Smooth muscle cell (in vitro differentiated cells): ENCODE measurements at regions not wholly inside any gene's neighbourhood (a gene's known extent, or its start where the extent isn't known, plus 50 kb on each side); places are given as distances from the start of the nearest gene placed in this dataset.
"Not testable (repeated sequence)": the region's sequence is repeated elsewhere in the genome, so short reads cannot be mapped to it uniquely, and the experiment has no call there.

Source experiments
- DNase-seq: peaks from one replicate; lab custom pipeline; 2025; ENCODE audit not compliant: unreplicated experiment; lab: John Stamatoyannopoulos, UW
- H2AFZ ChIP-seq: fragments of 200-600 bp; sonication (generic); 2 replicates; pipeline ENCODE4 v1.6.0; 2016; ENCODE audit warnings: antibody characterized with exemption, low read depth, mild to moderate bottlenecking
- H3F3A ChIP-seq: fragments of 200-600 bp; sonication (generic); 2 replicates; pipeline ENCODE4 v1.6.0; 2017; ENCODE audit warnings: antibody characterized with exemption, low read depth
- H3K27ac ChIP-seq: fragments of 200-600 bp; sonication (generic); 2 replicates; pipeline ENCODE4 v1.5.1; 2016; ENCODE audit warnings: low read depth, mild to moderate bottlenecking
- H3K27me3 ChIP-seq: fragments of 200-600 bp; sonication (generic); 2 replicates; pipeline ENCODE4 v1.6.1; 2016; ENCODE audit warnings: low read depth, mild to moderate bottlenecking
- H3K36me3 ChIP-seq: fragments of 200-600 bp; sonication (generic); 2 replicates; pipeline ENCODE4 v1.5.1; 2016; ENCODE audit warnings: low read depth
- H3K4me1 ChIP-seq: fragments of 200-600 bp; sonication (generic); 2 replicates; pipeline ENCODE4 v1.5.1; 2016; ENCODE audit warnings: low read depth
- H3K4me2 ChIP-seq: fragments of 200-600 bp; sonication (generic); 2 replicates; pipeline ENCODE4 v1.6.0; 2016; ENCODE audit warnings: mild to moderate bottlenecking
- H3K4me3 ChIP-seq: fragments of 200-600 bp; sonication (generic); 2 replicates; pipeline ENCODE4 v1.5.1; 2016; ENCODE audit warnings: mild to moderate bottlenecking
- H3K79me2 ChIP-seq: fragments of 200-600 bp; sonication (generic); 2 replicates; pipeline ENCODE4 v1.6.0; 2016; ENCODE audit warnings: low read depth, mild to moderate bottlenecking
- H3K9ac ChIP-seq: fragments of 200-600 bp; sonication (generic); 2 replicates; pipeline ENCODE4 v1.6.0; 2016; ENCODE audit warnings: low read depth
- H3K9me3 ChIP-seq: fragments of 200-600 bp; sonication (generic); replicated peaks from 2 replicates; pipeline ENCODE4 v1.5.1; 2016; ENCODE audit warnings: low read depth
- H4K20me1 ChIP-seq: fragments of 200-600 bp; sonication (generic); 2 replicates; pipeline ENCODE4 v1.6.0; 2016; ENCODE audit warnings: low read depth
- WGBS: methylation state at CpG from one replicate; pipeline ENCODE4 v1.1.7; 2016; ENCODE audit warnings: low lambda C conversion rate; 5-methylcytosine and 5-hydroxymethylcytosine counted together
- TF ChIP-seq, protein P1 (sequence below): fragments of 200-600 bp; sonication (generic); IDR thresholded peaks from 2 replicates; pipeline ENCODE4 v1.5.1; 2017; ENCODE audit warnings: borderline replicate concordance, mild to moderate bottlenecking, antibody characterized with exemption; ENCODE audit not compliant: insufficient read depth, poor library complexity, severe bottlenecking

DNA sequence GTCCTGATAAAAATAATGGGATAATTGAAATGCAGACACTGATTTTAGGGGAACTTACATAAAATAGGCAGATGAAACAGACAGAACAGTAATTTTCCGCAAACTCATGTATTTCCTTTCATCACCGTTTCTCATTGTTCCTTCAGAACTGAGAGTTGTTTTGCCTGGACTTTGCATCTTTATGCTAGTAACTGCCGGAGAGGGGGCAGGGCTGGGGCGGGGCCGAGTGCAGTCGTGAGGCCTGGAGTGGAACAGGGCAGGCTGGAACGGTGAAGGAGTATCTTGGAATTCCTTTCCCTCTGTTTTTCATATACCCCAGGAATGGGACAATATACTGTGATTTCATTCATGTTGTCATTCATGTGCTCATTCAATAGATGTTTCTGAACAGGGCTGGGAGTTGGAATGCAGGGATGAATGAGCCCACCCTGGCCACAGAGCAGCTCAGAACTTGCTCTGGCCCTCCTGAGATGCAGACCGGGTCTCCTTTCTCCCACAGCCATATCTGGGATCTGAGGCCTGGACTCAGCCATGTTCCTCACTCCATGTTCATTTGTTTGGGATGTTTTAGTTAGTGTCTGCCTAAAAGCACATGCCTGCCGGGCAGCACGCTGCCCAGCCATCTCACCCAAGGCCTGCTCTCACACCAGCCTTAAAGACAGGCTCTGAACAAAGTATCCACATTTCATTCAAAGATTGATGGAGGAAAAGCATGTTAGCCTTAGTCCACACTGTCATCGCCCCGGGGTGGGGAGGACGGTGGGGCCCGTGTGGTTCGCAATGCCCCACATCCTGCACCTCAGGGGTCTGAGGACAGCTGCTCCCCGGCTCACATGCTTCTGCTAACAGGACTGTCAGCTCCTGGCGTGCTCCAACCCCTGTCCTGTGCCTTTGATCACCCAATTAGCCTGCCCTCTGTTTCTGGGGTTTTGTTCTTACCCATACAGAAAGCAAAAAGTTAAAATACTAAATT, 92.9 kb downstream of the SOX1 start:
- H4K20me1 ChIP-seq: no peaks in the 10 kb centered on the region
- no peaks in the 10 kb centered on the region for H3K79me2 ChIP-seq
- H3K9me3 ChIP-seq: peaks cover 7% of the 10 kb centered on the region
- TF ChIP-seq, protein P1, sequence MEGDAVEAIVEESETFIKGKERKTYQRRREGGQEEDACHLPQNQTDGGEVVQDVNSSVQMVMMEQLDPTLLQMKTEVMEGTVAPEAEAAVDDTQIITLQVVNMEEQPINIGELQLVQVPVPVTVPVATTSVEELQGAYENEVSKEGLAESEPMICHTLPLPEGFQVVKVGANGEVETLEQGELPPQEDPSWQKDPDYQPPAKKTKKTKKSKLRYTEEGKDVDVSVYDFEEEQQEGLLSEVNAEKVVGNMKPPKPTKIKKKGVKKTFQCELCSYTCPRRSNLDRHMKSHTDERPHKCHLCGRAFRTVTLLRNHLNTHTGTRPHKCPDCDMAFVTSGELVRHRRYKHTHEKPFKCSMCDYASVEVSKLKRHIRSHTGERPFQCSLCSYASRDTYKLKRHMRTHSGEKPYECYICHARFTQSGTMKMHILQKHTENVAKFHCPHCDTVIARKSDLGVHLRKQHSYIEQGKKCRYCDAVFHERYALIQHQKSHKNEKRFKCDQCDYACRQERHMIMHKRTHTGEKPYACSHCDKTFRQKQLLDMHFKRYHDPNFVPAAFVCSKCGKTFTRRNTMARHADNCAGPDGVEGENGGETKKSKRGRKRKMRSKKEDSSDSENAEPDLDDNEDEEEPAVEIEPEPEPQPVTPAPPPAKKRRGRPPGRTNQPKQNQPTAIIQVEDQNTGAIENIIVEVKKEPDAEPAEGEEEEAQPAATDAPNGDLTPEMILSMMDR: no peak
- no peaks in the 10 kb centered on the region for H3F3A ChIP-seq
- peaks cover 17% of the 10 kb centered on the region for H3K27me3 ChIP-seq
- no peak overlapping the region for H2AFZ ChIP-seq
- H3K4me1 ChIP-seq: peaks cover 28% of the 10 kb centered on the region
- H3K27ac ChIP-seq: no peak overlapping the region
- WGBS: 75% methylated on average over 17 of the region's 17 CpGs
- H3K36me3 ChIP-seq: no peaks in the 10 kb centered on the region
- no peak overlapping the region for H3K4me3 ChIP-seq
- DNase-seq: no peak
- H3K9ac ChIP-seq: no peak overlapping the region
- H3K4me2 ChIP-seq: no peak overlapping the region

- no peaks in the 10 kb centered on the region for H3F3A ChIP-seq
- H3K36me3 ChIP-seq: no peaks in the 10 kb centered on the region
- TF ChIP-seq, protein P1: no peak
- H3K4me3 ChIP-seq: no peak overlapping the region
- H2AFZ ChIP-seq: no peak overlapping the region
- no peaks in the 10 kb centered on the region for H4K20me1 ChIP-seq
- H3K4me1 ChIP-seq: peaks cover 33% of the 10 kb centered on the region
- no peak overlapping the region for H3K27ac ChIP-seq
- no peak overlapping the region for H3K9ac ChIP-seq
- H3K4me2 ChIP-seq: no peak overlapping the region
- peaks cover 7% of the 10 kb centered on the region for H3K9me3 ChIP-seq
- DNase-seq: no peak
- peaks cover 17% of the 10 kb centered on the region for H3K27me3 ChIP-seq
- 94% methylated on average over 14 of the region's 14 CpGs for whole genome bisulfite sequencing
- H3K79me2 ChIP-seq: no peaks in the 10 kb centered on the region
Observed at GRCh38 chr13:112160558-112160957, 93.6 kb downstream of the SOX1 start.

DNA sequence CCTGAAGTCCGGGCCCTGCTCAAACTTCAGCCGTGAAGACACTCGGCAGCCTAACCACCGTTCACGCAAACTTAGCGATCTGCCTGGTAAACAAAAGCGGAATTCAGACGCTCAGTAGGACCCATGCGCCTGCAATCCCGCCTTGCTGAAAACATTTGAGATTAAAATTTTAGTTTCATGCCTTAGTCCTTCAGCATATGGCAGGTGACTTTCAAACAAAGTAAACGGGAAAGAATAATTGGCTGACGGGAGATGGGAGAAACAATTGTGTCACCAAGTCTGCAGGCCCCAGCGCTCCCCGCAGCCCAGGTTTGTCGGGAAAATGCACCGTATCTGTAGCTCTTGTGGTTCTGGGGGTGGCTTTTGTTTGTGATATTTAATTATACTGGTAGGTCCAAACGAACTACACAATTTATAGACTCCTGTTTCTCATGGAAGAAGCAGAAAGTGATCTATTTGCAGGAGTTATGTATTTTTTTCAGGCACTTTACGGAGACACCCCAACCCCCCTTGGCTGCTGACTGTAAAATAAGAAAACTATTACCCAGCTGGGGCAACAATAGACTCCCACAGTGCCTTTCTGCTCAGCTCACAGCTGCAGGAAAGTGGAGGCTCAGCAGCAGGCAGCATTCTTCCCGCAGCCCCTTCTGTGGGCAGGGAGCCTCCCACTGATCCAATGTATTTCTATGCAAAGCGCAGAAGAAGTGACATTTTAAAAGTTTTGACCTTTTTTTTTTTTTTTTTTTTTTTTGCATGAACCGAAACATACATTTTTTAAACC, 94.8 kb downstream of the SOX1 start:
- no peaks in the 10 kb centered on the region for H3K36me3 ChIP-seq
- 32% methylated on average over 21 of the region's 21 CpGs for WGBS
- H3K27ac ChIP-seq: no peak overlapping the region
- no peak overlapping the region for H3K4me3 ChIP-seq
- TF ChIP-seq, protein P1: no peak
- no peak overlapping the region for H2AFZ ChIP-seq
- H3K4me1 ChIP-seq: peaks cover 33% of the 10 kb centered on the region
- no peaks in the 10 kb centered on the region for H4K20me1 ChIP-seq
- peaks cover 17% of the 10 kb centered on the region for H3K27me3 ChIP-seq
- H3K79me2 ChIP-seq: no peaks in the 10 kb centered on the region
- DNase-seq: no peak
- no peaks in the 10 kb centered on the region for H3F3A ChIP-seq
- no peak overlapping the region for H3K9ac ChIP-seq
- H3K4me2 ChIP-seq: no peak overlapping the region
- peaks cover 7% of the 10 kb centered on the region for H3K9me3 ChIP-seq

- H3K27ac ChIP-seq, DNase-seq, H3K4me3 ChIP-seq, H4K20me1 ChIP-seq, H3K4me2 ChIP-seq, H2AFZ ChIP-seq, H3K36me3 ChIP-seq, H3K9me3 ChIP-seq, H3K9ac ChIP-seq, H3K79me2 ChIP-seq, H3F3A ChIP-seq: not testable (repeated sequence)
- WGBS: 96% methylated on average over 81 of the region's 97 CpGs
- peaks cover 33% of the 10 kb centered on the region for H3K4me1 ChIP-seq
- H3K27me3 ChIP-seq: peaks cover 28% of the 10 kb centered on the region
Observed at GRCh38 chr13:112163691-112164660, 97.0 kb downstream of the SOX1 start.
